ENCODE measurements at regions not wholly inside any gene's neighbourhood (a gene's known extent, or its start where the extent isn't known, plus 50 kb on each side); places are given as distances from the start of the nearest gene placed in this dataset.

DNA sequence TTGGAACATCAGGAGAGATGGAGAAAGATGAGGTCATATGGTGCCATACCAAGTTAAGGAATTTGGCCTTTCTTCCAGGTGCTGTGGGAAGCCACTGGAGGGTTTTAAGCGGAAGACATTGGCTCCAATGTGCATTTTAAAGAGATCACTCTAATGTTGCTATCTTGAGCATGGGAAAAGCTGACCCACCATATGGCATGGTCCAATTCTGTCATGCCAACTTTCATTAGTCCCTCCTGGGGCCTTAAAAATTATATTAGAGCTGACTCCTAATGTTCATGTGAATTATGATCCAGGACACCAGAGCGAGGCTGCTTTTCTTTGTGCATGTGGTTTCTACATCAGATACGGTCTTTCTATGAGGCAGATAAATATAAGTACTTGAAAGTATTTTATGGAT is 335.0 kb upstream of the TSHZ2 start:
- H3K27ac ChIP-seq: no peak overlapping the region
- H3K9me3 ChIP-seq: no peaks in the 10 kb centered on the region
- intact Hi-C loops (cut with DNase I; ENCODE audit: low total_unique reads): no loop called here
- no peak for DNase-seq
- no peaks in the 10 kb centered on the region for H3K4me1 ChIP-seq
- no peaks in the 10 kb centered on the region for H3K36me3 ChIP-seq
- H3K27me3 ChIP-seq: no peaks in the 10 kb centered on the region
- 94 to 98% (median 95%) methylated on average over 3 of the region's 3 CpGs for WGBS, 5 donors
- no peak overlapping the region for H3K4me3 ChIP-seq
- no peak for TF ChIP-seq POLR2A (IDR thresholded peaks at IDR 0.05)
- TF ChIP-seq EP300 (IDR thresholded peaks at IDR 0.05): no peak
- no peak for TF ChIP-seq POLR2AphosphoS5 (IDR thresholded peaks at IDR 0.05)
- TF ChIP-seq, protein P1, sequence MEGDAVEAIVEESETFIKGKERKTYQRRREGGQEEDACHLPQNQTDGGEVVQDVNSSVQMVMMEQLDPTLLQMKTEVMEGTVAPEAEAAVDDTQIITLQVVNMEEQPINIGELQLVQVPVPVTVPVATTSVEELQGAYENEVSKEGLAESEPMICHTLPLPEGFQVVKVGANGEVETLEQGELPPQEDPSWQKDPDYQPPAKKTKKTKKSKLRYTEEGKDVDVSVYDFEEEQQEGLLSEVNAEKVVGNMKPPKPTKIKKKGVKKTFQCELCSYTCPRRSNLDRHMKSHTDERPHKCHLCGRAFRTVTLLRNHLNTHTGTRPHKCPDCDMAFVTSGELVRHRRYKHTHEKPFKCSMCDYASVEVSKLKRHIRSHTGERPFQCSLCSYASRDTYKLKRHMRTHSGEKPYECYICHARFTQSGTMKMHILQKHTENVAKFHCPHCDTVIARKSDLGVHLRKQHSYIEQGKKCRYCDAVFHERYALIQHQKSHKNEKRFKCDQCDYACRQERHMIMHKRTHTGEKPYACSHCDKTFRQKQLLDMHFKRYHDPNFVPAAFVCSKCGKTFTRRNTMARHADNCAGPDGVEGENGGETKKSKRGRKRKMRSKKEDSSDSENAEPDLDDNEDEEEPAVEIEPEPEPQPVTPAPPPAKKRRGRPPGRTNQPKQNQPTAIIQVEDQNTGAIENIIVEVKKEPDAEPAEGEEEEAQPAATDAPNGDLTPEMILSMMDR (IDR thresholded peaks at IDR 0.05): no peak

DNA sequence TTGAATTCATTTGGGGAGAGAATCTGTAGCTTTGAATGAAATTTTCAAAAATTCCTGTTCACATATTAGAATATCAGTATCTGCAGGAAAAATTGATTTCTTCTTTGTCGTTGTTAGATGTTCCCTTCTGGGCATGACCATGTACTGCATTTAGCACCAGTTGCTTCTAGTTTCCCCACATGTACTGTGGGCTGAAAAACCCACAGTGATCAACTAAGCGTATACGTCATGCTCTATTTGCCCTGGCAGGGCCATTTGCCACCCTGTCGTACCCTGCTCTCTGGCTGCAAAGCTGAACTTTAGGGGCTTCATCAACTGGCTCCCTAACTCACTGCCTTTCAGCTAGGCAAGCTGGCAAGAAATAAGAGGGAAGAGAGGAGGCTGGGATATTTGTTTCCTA is 340.7 kb upstream of the TSHZ2 start:
- no peak overlapping the region for H3K27ac ChIP-seq
- no peak for DNase-seq
- intact Hi-C loops (cut with DNase I; ENCODE audit: low total_unique reads): no loop called here
- peaks cover 0 to 6% (median 3%) of the 10 kb centered on the region in 4 donors for H3K9me3 ChIP-seq
- no peaks in the 10 kb centered on the region for H3K36me3 ChIP-seq
- no peaks in the 10 kb centered on the region for H3K27me3 ChIP-seq
- no peaks in the 10 kb centered on the region for H3K4me1 ChIP-seq
- 93 to 98% (median 95%) methylated on average over 4 of the region's 4 CpGs for WGBS, 5 donors
- TF ChIP-seq, protein P1 (IDR thresholded peaks at IDR 0.05): no peak
- TF ChIP-seq POLR2A (IDR thresholded peaks at IDR 0.05): no peak
- no peak for TF ChIP-seq EP300 (IDR thresholded peaks at IDR 0.05)
- no peak for TF ChIP-seq POLR2AphosphoS5 (IDR thresholded peaks at IDR 0.05)
- H3K4me3 ChIP-seq: no peak overlapping the region

DNA sequence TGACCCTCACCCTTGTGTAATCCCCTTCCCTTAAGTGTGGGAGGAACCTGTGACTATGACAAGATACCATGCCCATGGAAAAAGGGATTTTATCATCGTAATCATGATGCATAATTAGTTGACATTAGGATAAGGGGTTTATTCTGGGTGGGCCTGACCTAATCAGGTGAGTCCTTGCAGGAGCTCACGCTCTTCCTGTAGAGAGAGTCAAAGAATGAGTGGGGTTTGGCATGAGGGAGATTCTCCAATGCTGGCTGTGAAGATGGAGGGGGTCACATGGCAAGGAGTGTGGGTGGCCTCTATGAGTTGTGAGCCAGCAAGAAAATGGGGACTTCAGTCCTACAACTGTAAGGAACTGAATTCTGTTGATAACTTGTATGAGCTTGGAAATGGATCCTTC is 342.0 kb upstream of the TSHZ2 start:
- intact Hi-C loops (cut with DNase I; ENCODE audit: low total_unique reads): no loop called here
- no peaks in the 10 kb centered on the region for H3K27me3 ChIP-seq
- no peaks in the 10 kb centered on the region for H3K36me3 ChIP-seq
- 36 to 61% (median 54%) methylated on average over 2 of the region's 2 CpGs for WGBS, 5 donors
- no peak overlapping the region for H3K27ac ChIP-seq
- no peaks in the 10 kb centered on the region for H3K4me1 ChIP-seq
- TF ChIP-seq POLR2AphosphoS5 (IDR thresholded peaks at IDR 0.05) (no peak), POLR2A (IDR thresholded peaks at IDR 0.05) (no peak)
- no peak overlapping the region for H3K4me3 ChIP-seq
- H3K9me3 ChIP-seq: peaks cover 0 to 6% (median 3%) of the 10 kb centered on the region in 4 donors
- DNase-seq: no peak

DNA sequence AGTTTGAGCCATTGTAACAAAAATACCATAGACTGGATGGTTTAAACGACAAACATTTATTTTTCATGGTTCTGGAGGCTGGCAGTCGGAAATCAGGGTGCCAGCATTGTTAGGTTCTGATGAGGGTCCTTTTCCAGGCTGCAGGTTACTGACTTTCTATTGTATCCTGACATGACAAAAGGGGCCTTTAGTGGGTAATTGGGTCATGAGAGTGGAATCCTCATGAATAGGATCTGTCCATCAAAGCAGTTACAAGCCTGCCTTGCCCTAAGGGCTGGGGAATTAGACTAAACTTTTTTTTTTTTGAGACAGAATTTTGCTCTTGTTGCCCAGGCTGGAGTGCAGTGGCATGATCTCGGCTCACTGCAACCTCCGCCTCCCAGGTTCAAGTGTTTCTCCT is 347.9 kb upstream of the TSHZ2 start:
- no peak for TF ChIP-seq EP300 (IDR thresholded peaks at IDR 0.05)
- no peaks in the 10 kb centered on the region for H3K9me3 ChIP-seq
- H3K27ac ChIP-seq: no peak overlapping the region
- intact Hi-C loops (cut with DNase I; ENCODE audit: low total_unique reads): no loop called here
- DNase-seq: no peak
- H3K4me1 ChIP-seq: no peaks in the 10 kb centered on the region
- no peaks in the 10 kb centered on the region for H3K36me3 ChIP-seq
- WGBS, 5 donors: 83 to 88% (median 84%) methylated on average over 4 of the region's 4 CpGs
- H3K4me3 ChIP-seq: no peak overlapping the region
- no peaks in the 10 kb centered on the region for H3K27me3 ChIP-seq

DNA sequence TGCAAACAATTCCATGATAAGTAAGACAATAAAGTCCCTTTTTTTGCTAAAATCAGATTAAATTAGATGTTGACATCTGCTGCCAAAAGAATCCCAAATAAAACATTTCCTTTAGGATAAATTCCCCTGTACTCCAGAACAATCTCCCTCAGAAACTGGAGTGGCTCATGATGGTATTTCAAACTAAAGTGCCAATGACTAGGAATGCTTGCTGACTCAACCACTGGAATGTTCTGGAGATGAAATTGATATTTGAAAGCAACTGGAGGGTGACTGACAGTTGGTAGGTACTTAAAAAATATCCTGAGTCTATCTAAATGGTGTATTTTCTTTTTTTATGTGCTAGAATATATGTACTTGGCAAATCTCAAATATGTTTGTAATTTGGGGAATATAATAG is 350.1 kb upstream of the TSHZ2 start:
- no peaks in the 10 kb centered on the region for H3K4me1 ChIP-seq
- intact Hi-C loops (cut with DNase I; ENCODE audit: low total_unique reads): no loop called here
- H3K36me3 ChIP-seq: no peaks in the 10 kb centered on the region

More for the DNA sequence above, 350.1 kb upstream of the TSHZ2 start:
- H3K4me3 ChIP-seq: no peak overlapping the region
- H3K9me3 ChIP-seq: no peaks in the 10 kb centered on the region
- H3K27me3 ChIP-seq: no peaks in the 10 kb centered on the region
- no peak for DNase-seq
- TF ChIP-seq, protein P1 (IDR thresholded peaks at IDR 0.05): no peak
- TF ChIP-seq POLR2A (IDR thresholded peaks at IDR 0.05) (no peak), EP300 (IDR thresholded peaks at IDR 0.05) (no peak), POLR2AphosphoS5 (IDR thresholded peaks at IDR 0.05) (no peak)
- H3K27ac ChIP-seq: no peak overlapping the region
